Gastrocnemius medialis (tissue), 4 donors: ENCODE measurements at regions not wholly inside any gene's neighbourhood (a gene's known extent, or its start where the extent isn't known, plus 50 kb on each side); places are given as distances from the start of the nearest gene placed in this dataset.
"Not testable (repeated sequence)": the region's sequence is repeated elsewhere in the genome, so short reads cannot be mapped to it uniquely, and the experiment has no call there.

Experiments used
- ATAC-seq, 2 donors: fragments of 150-250 bp; one replicate each; pipeline ENCODE4 v1.9.1; 2016
- DNase-seq, 2 donors: peaks; one replicate each; pipeline ENCODE4 v3.0.0-alpha.2; 2019
- H3K27ac ChIP-seq, 4 donors: fragments of 200-600 bp; sonication (generic); 1 replicate in 1 of 4; 2 replicates in 3 of 4; pipeline ENCODE4 v1.5.1; 2016 to 2018; ENCODE audit warnings: mild to moderate bottlenecking in 2 of 4, moderate library complexity in 1 of 4
- H3K27me3 ChIP-seq, 3 donors: fragments of 200-600 bp; sonication (generic) in 2 of 3; 1 replicate in 1 of 3; 2 replicates in 2 of 3; pipeline versions ENCODE4 v1.5.1 to v1.6.0; 2016 to 2019; ENCODE audit warnings: mild to moderate bottlenecking in 1 of 3, moderate library complexity in 1 of 3
- H3K36me3 ChIP-seq, 2 donors: fragments of 200-600 bp; sonication (generic) in 1 of 2; one replicate each; pipeline ENCODE4 v1.5.1; 2017 to 2018
- H3K4me1 ChIP-seq, 2 donors: fragments of 200-600 bp; sonication (generic) in 1 of 2; one replicate each; pipeline ENCODE4 v1.5.1; 2016 to 2017; ENCODE audit warnings: mild to moderate bottlenecking in 2 of 2
- H3K4me3 ChIP-seq, 4 donors: fragments of 200-600 bp; sonication (generic) in 3 of 4; 1 replicate in 1 of 4; 2 replicates in 3 of 4; pipeline ENCODE4 v1.5.1; 2016 to 2019; ENCODE audit warnings: mild to moderate bottlenecking in 2 of 4
- H3K9me3 ChIP-seq, 3 donors: fragments of 200-600 bp; sonication (generic) in 2 of 3; 1 replicate in 1 of 3; 2 replicates in 2 of 3; pipeline ENCODE4 v1.5.1; 2016 to 2019
- POLR2A ChIP-seq, 2 donors: fragments of 450-650 bp; IDR thresholded peaks; one replicate each; pipeline ENCODE4 v1.6.1; 2017; ENCODE audit warnings: antibody characterized with exemption in 2 of 2, mild to moderate bottlenecking in 2 of 2, moderate library complexity in 2 of 2
- in situ Hi-C, 4 donors: fragments of 200-750 bp; cut with MboI; loops; one replicate each; pipeline versions ENCODE4 v1.15.0 to v1.8.0; 2017; ENCODE audit warnings: low sequenced_read_pairs in 4 of 4
- intact Hi-C: fragments of 100-400 bp; cut with DNase I; formaldehyde crosslinking; loops from one replicate; pipeline ENCODE4 v1.15.1; 2023; ENCODE audit warnings: low total_unique reads
- TF ChIP-seq, protein P1 (sequence below), 5 experiments: fragments of 450-650 bp in 3 of 5; fragments of 200-600 bp in 2 of 5; sonication (generic) in 2 of 5; IDR thresholded peaks in 4 of 5; conservative IDR thresholded peaks in 1 of 5; 1 replicate in 4 of 5; 2 replicates in 1 of 5; pipeline ENCODE4 v1.5.1; 2016 to 2019; ENCODE audit warnings: antibody characterized with exemption in 5 of 5, mild to moderate bottlenecking in 3 of 5, moderate library complexity in 3 of 5

DNA sequence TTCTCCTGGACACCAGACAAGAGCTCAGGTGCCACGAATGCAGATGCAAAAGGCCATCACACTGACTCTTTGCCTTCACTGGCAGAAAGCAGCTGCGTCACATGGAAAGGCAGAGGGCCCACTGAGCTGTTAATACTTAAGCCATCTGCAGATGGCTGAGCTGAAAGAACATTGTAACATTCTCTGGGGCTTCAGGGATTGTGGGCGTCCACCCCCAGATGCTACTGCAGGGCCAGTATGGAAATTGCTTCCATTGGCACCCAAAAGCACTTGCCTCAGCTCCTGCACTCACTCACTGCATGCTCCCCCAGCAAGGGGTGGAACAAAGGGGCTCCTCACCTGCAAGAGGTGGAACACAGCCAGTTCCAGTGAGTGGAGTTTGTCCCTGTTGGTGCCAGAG lies 1264.6 kb downstream of the REEP3 start:
- TF ChIP-seq POLR2A (IDR thresholded peaks at IDR 0.05): no peak
- TF ChIP-seq, protein P1, sequence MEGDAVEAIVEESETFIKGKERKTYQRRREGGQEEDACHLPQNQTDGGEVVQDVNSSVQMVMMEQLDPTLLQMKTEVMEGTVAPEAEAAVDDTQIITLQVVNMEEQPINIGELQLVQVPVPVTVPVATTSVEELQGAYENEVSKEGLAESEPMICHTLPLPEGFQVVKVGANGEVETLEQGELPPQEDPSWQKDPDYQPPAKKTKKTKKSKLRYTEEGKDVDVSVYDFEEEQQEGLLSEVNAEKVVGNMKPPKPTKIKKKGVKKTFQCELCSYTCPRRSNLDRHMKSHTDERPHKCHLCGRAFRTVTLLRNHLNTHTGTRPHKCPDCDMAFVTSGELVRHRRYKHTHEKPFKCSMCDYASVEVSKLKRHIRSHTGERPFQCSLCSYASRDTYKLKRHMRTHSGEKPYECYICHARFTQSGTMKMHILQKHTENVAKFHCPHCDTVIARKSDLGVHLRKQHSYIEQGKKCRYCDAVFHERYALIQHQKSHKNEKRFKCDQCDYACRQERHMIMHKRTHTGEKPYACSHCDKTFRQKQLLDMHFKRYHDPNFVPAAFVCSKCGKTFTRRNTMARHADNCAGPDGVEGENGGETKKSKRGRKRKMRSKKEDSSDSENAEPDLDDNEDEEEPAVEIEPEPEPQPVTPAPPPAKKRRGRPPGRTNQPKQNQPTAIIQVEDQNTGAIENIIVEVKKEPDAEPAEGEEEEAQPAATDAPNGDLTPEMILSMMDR (IDR thresholded peaks at IDR 0.05 in 4 of 5, conservative IDR thresholded peaks at IDR 0.05 in 1 of 5): no peak
- ATAC-seq: no peak

DNA sequence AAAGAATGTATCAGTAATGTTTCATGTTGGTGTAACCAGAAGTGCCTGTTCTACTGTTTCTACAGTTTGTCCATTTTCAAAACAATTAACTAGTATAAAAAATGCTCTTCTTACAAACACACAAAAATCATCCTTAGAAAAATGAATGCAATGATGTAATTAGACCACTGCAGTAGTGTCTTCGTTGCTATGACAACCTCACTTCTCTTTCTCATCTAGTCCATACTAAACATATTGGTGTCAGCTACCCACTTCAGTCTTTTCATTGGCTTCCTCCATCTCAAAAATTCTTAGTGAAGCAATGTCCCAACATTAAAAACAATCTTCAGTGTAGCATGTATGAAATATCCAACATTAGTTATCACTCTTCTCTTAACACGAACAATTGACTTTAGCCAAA lies 1265.8 kb downstream of the REEP3 start:
- intact Hi-C loops: no loop called here
- H3K9me3 ChIP-seq: no peaks in the 10 kb centered on the region
- TF ChIP-seq, protein P1 (IDR thresholded peaks at IDR 0.05 in 4 of 5, conservative IDR thresholded peaks at IDR 0.05 in 1 of 5): no peak
- no peak for TF ChIP-seq POLR2A (IDR thresholded peaks at IDR 0.05)
- no peak overlapping the region for H3K4me3 ChIP-seq
- DNase-seq (no peak), ATAC-seq (no peak)
- no peaks in the 10 kb centered on the region for H3K36me3 ChIP-seq
- in situ Hi-C loops: no loop called here
- H3K27me3 ChIP-seq: no peaks in the 10 kb centered on the region
- no peak overlapping the region for H3K27ac ChIP-seq
- no peaks in the 10 kb centered on the region for H3K4me1 ChIP-seq

More for the DNA sequence above, 1264.6 kb downstream of the REEP3 start:
- H3K9me3 ChIP-seq: no peaks in the 10 kb centered on the region
- no peak overlapping the region for H3K27ac ChIP-seq
- intact Hi-C loops: no loop called here
- H3K4me1 ChIP-seq: no peaks in the 10 kb centered on the region
- no peaks in the 10 kb centered on the region for H3K27me3 ChIP-seq
- no peak overlapping the region for H3K4me3 ChIP-seq
- no peak for DNase-seq
- in situ Hi-C loops: no loop called here
- H3K36me3 ChIP-seq: no peaks in the 10 kb centered on the region

DNA sequence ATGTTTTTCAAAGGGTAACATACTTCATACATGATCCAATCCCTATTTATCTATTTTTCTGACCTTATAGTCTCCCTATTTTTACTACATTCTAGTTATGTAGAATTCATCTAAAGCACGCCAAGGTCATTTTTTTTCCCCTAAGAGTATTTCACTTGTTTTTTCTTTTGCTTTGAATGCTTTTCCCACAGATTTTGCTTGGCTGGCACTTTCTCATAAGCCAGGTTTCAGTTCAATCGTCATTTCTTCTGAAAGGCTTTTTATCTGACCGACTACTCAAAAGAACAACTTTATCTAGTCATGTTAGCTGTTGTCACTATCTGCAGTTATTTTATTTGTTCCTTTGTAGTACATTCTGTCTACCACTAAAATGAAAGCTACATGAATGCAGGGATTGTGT lies 1274.6 kb downstream of the REEP3 start:
- DNase-seq: no peak
- no peak overlapping the region for H3K27ac ChIP-seq
- no peaks in the 10 kb centered on the region for H3K27me3 ChIP-seq
- no peaks in the 10 kb centered on the region for H3K9me3 ChIP-seq
- no peaks in the 10 kb centered on the region for H3K36me3 ChIP-seq
- in situ Hi-C loops: no loop called here
- no peak for ATAC-seq
- H3K4me1 ChIP-seq: no peaks in the 10 kb centered on the region
- no peak for TF ChIP-seq POLR2A (IDR thresholded peaks at IDR 0.05)
- TF ChIP-seq, protein P1 (IDR thresholded peaks at IDR 0.05 in 4 of 5, conservative IDR thresholded peaks at IDR 0.05 in 1 of 5): no peak
- intact Hi-C loops: no loop called here
- H3K4me3 ChIP-seq: no peak overlapping the region

DNA sequence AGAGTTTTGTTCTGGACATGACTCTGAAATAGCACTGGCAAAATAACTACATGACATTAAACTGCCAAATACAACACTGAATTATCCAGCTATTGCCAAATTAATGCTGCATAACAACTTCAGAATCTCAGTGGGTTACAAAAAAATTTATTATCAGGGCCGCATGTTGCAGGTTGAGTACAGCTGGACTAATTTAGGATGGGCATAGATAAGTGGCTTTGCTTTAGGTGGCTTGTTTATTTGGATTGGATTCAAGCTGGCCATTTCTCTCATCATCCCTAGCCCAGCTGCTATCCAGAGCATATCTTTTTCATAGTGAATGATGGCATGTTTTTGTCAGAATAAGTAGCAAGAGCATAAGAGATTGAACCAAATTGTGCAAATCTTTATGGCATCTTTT lies 1277.1 kb downstream of the REEP3 start:
- H3K27me3 ChIP-seq: no peaks in the 10 kb centered on the region
- TF ChIP-seq POLR2A (IDR thresholded peaks at IDR 0.05): no peak
- TF ChIP-seq, protein P1 (IDR thresholded peaks at IDR 0.05 in 4 of 5, conservative IDR thresholded peaks at IDR 0.05 in 1 of 5): no peak
- H3K36me3 ChIP-seq: no peaks in the 10 kb centered on the region
- no peaks in the 10 kb centered on the region for H3K9me3 ChIP-seq
- H3K4me3 ChIP-seq: no peak overlapping the region
- ATAC-seq (no peak), DNase-seq (no peak)
- no peaks in the 10 kb centered on the region for H3K4me1 ChIP-seq
- in situ Hi-C loops (no loop called here), intact Hi-C loops (no loop called here)
- H3K27ac ChIP-seq: no peak overlapping the region

DNA sequence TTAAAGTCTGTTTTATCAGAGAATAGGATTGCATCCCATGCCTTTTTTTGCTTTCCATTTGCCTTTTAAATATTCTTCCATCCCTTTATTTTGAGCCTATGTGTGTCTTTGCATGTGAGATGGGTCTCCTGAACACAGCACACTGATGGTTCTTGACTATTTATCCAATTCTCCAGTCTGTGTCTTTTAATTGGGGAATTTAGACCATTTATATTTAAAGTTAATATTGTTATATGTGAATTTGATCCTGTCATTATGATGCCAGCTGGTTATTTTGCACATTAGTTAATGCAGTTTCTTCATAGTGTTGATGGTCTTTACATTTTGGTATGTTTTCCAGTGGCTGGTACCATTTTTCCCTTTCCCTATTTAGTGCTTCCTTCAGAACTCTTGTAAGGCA lies 1287.0 kb downstream of the REEP3 start:
- intact Hi-C loops, H3K9me3 ChIP-seq, in situ Hi-C loops: not testable (repeated sequence)

DNA sequence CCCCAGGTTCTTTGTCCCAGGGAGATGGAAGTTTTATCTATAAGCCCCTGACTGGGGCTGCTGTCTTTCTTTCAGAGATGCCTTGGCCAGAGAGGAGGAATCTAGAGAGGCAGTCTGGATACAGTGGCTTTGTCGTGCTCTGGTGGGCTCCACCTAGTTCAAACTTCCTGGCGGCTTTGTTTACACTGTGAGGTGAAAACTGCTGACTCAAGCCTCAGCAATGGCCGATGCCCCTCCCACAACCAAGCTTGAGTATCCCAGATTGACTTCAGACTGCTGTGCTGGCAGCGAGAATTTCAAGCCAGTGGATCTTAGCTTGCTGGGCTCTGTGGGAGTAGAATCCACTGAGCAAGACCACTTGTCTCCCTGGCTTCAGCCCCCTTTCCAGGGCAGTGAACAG lies 1288.8 kb downstream of the REEP3 start:
- H3K27me3 ChIP-seq, H3K4me3 ChIP-seq, H3K4me1 ChIP-seq, intact Hi-C loops, H3K36me3 ChIP-seq, H3K27ac ChIP-seq, in situ Hi-C loops, H3K9me3 ChIP-seq, DNase-seq, ATAC-seq: not testable (repeated sequence)

More for the DNA sequence above, 1287.0 kb downstream of the REEP3 start:
- H3K27me3 ChIP-seq, H3K27ac ChIP-seq, DNase-seq, H3K4me3 ChIP-seq, H3K4me1 ChIP-seq, H3K36me3 ChIP-seq, ATAC-seq: not testable (repeated sequence)
